8988T (cell line): ENCODE measurements at regions not wholly inside any gene's neighbourhood (a gene's known extent, or its start where the extent isn't known, plus 50 kb on each side); places are given as distances from the start of the nearest gene placed in this dataset.

Source experiments
- DNase-seq: peaks from one replicate; pipeline ENCODE4 v3.0.0; 2011

GRCh38 chr6:165229216-165229615 lies 80.2 kb downstream of the C6orf118 start:
- DNase-seq, result no peak

GRCh38 chr6:165227644-165228329 lies 81.6 kb downstream of the C6orf118 start:
- DNase-seq, result no peak

GRCh38 chr6:165223736-165224135 lies 85.7 kb downstream of the C6orf118 start:
- no peak for DNase-seq

GRCh38 chr6:165223101-165223500 lies 86.3 kb downstream of the C6orf118 start:
- DNase-seq, result no peak

GRCh38 chr6:165222315-165223025 lies 86.9 kb downstream of the C6orf118 start:
- DNase-seq, result no peak

DNA sequence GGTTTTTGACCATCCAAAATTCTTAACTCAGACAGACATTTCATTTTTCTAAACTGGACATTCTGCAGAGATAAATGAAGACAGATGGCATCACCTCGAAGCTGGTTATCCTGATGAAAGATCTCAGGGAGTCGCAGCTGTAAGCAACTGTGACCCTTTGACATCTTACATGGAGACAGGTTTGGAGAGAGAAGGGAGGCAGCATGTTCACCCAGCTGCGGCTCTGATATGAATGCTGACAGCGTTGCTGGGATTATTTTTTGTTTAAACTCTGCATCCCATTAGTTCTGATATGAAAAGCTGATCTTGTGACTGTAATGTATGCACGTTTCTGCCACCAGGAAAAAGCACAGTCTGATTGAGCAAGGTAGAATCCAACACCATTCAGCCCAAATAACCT lies 89.4 kb downstream of the C6orf118 start:
- DNase-seq, result no peak

DNA sequence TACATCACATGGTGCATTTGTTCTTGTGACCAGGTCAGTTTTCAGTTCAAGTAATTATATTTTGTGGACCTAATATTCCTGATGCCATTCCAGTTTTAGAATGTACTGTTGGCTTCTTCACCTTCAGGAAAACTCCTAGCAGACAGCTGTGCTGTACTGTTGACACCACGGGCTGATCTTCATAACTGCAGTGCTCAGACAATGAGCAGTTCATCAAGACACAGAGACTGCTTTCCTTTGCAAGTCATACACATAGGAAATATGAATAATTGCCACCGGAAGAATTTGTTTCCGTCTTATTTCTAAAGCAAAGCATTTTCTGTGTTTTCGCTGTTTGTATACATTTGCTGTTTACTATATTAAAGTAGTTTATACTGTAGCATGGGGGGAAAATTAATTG lies 89.8 kb downstream of the C6orf118 start:
- no peak for DNase-seq

DNA sequence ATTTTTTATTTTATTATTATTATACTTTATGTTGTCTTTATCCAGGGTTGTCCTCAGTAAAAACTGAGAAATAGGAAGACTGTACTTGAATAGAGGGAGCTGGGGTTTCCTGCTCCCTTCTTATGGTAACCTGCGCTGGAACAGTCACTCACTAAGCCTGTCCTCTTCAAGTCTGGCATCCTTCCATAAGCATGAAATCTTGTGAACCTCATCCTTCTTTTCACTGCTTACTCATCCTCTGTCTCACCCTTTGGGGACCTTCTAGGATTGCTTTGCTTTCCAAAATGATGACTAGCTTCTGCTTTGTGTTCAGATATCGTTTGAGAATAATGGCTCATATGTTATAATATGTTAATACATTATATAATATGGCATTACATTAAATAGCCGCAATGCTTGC lies 90.6 kb downstream of the C6orf118 start:
- DNase-seq, result no peak

DNA sequence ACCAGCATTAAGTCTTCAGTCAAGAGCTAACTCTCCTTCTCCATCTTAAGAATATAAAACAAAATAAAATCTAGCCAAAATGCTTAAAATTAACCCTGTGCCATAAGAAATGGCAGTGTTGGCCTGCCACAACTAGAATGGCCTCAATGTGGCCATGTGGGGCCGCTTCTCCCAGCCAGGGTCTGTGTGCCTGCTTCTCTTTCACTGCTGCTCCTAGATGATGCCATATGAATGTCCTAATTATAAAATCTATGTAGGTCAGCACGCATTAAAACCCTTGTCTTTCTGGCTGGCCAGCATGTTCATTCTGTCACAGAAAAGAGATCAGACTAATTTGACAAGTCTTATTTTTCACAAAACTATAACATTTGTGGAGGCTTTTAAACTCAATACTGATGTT lies 102.6 kb downstream of the C6orf118 start:
- no peak for DNase-seq

GRCh38 chr6:165205632-165206031 lies 103.8 kb downstream of the C6orf118 start:
- no peak for DNase-seq

- no peak for DNase-seq
These were observed 104.4 kb downstream of the C6orf118 start for GRCh38 chr6:165204807-165205545.

DNA sequence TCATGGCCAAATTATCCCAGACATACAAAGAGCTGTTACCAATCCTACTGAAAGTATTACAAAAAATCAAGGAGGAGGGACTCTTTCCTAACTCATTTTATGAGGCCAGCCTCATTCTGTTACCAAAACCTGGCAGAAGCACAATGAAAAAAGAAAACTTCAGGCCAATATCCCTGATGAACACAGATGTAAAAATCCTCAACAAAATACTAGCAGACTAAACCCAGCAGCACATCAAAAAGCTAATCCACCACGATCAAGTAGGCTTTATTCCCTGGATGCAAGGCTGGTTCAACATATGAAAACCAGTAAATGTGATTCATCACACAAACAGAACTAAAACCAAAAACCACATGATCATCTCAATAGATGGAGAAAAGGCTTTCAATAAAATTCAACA lies 109.2 kb downstream of the C6orf118 start:
- no peak for DNase-seq

- no peak for DNase-seq
These were observed 117.9 kb downstream of the C6orf118 start for GRCh38 chr6:165191461-165191860.

GRCh38 chr6:165186441-165187205 lies 122.8 kb downstream of the C6orf118 start:
- no peak for DNase-seq

DNA sequence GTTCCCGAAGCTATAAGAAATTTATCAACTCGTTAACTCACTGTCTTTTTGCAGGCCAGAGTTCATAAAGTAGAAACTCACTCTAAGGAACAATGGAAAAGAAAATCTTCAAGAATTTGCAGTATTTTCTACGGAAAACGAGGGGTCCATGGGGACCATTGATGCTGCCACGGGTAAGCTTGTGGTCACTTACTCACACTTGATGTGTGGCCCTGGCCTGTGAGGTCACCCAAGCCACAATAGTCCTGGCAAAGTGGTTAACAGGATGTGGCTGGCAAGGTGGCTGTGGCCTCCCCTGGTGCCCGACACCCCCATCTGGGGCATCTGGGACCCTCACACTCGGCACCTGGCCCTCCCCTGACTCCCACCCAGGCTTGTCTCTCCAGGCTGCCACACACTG lies 123.4 kb downstream of the C6orf118 start:
- DNase-seq, result no peak

- no peak for DNase-seq
These were observed 125.0 kb downstream of the C6orf118 start for GRCh38 chr6:165184192-165184979.

- DNase-seq, result no peak
These were observed 125.8 kb downstream of the C6orf118 start for GRCh38 chr6:165183496-165184140.

DNA sequence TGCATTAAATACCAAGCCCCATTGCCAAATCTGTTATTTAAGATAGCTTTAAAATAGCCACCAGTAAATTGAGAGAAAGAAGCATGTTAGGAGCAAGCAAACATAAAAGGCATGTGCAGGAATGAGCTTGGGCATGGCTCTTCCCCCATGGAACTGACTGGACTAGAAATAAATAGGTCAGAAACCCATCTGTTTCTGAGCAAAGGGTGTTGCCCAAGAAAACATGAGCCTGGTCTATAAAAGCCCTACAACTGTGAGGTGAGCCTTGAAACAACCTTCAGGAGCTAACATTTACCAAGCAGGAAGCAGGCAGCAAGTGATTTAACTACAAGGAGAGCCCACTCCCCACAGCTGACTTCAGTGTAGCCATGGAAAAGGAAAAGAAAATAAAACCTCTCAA lies 126.3 kb downstream of the C6orf118 start:
- no peak for DNase-seq

DNA sequence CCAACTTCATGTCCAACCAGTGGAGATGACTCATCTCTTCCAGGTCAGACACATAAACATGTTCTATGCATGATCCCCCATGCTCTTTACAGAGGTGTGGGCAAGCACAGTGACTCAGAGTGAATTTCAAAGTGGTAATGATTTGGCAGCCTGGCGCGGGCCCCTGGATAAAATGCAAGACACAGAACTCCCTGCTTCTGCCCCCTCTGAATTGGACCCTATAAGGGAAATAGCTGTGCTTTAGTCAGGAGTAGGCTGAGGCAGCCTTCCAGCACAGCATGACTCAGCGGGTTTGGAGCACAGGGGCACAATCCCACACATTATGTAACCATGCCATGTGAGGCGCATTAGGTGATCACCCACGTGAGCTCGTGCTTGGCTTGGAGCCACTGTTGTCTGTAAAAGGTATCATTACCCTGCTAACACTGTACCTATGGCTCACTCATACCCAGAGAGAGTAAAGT lies 127.4 kb downstream of the C6orf118 start:
- DNase-seq, result no peak

DNA sequence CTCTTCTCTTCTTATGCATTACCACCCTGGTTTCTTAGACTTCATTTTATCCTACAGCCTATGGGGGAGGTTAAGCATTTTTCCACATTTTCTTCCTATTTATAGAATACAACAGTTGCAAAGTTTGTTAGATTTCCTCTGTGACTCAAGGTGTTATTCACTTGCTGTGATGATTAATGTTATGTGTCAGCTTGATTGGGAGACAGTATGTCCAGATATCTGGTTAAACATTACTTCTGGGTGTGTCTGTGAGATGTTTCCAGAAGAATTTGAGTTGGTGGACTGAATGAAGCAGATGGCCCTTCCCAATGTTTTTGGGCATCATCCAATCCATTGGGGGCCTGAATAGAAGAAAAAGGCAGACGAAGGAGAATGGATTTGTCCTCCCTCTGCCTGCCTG lies 131.3 kb downstream of the C6orf118 start:
- no peak for DNase-seq

GRCh38 chr6:165173484-165173883 lies 135.9 kb downstream of the C6orf118 start:
- DNase-seq, result no peak

GRCh38 chr6:165167861-165168260 lies 141.5 kb downstream of the C6orf118 start:
- DNase-seq, result no peak
